Keratinocyte (primary cell): ENCODE measurements at regions not wholly inside any gene's neighbourhood (a gene's known extent, or its start where the extent isn't known, plus 50 kb on each side); places are given as distances from the start of the nearest gene placed in this dataset.

Experiments used
- EZH2 ChIP-seq: IDR thresholded peaks from one replicate; pipeline ENCODE4 v1.6.1; 2012; ENCODE audit warnings: inconsistent platforms, mild to moderate bottlenecking, low read length, moderate library complexity
- TF ChIP-seq, protein P1 (sequence below), 3 experiments: IDR thresholded peaks in 1 of 3; conservative IDR thresholded peaks in 1 of 3; optimal IDR thresholded peaks in 1 of 3; 2 replicates in 2 of 3; 3 replicates in 1 of 3; pipeline versions ENCODE3 to v1.5.1; 2011; ENCODE audit warnings: low read length in 3 of 3, mild to moderate bottlenecking in 3 of 3, moderate library complexity in 2 of 3, control low read depth in 1 of 3, inconsistent platforms in 1 of 3; ENCODE audit not compliant: insufficient read depth in 2 of 3; ENCODE audit errors: extremely low read depth in 1 of 3

DNA sequence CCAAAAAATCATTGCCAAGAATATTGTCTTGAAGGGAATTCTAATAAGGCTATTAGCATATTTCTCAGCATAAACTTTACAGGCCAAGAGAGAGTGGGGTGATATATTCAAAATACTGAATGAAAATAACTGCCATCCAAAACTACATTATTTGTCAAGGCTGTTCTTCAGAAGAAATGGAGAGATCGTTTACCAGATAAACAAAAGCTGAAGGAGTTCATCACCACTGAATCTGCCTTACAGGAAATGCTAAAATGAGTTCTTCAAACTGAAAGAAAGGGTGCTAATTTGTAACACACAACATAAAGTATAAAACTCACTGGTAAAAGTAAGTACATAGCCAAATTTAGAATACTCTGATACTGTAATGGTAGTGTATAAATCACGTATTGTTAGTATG lies 517.0 kb downstream of the TENT5A start:
- TF ChIP-seq, protein P1, sequence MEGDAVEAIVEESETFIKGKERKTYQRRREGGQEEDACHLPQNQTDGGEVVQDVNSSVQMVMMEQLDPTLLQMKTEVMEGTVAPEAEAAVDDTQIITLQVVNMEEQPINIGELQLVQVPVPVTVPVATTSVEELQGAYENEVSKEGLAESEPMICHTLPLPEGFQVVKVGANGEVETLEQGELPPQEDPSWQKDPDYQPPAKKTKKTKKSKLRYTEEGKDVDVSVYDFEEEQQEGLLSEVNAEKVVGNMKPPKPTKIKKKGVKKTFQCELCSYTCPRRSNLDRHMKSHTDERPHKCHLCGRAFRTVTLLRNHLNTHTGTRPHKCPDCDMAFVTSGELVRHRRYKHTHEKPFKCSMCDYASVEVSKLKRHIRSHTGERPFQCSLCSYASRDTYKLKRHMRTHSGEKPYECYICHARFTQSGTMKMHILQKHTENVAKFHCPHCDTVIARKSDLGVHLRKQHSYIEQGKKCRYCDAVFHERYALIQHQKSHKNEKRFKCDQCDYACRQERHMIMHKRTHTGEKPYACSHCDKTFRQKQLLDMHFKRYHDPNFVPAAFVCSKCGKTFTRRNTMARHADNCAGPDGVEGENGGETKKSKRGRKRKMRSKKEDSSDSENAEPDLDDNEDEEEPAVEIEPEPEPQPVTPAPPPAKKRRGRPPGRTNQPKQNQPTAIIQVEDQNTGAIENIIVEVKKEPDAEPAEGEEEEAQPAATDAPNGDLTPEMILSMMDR (optimal IDR thresholded peaks at IDR 0.05 in 1 of 3, IDR thresholded peaks at IDR 0.05 in 1 of 3, conservative IDR thresholded peaks at IDR 0.05 in 1 of 3; ENCODE audit: extremely low read depth in 1 of 3, insufficient read depth in 2 of 3, low read length in 3 of 3), result no peak
- TF ChIP-seq EZH2, result no peak
